VCaP (cell line): ENCODE measurements at regions not wholly inside any gene's neighbourhood (a gene's known extent, or its start where the extent isn't known, plus 50 kb on each side); places are given as distances from the start of the nearest gene placed in this dataset.

Experiments used
- H3K27ac ChIP-seq: fragments of 450-650 bp; 2 replicates; pipeline ENCODE4 v1.5.1; 2017
- CTCF ChIP-seq: fragments of 450-650 bp; conservative IDR thresholded peaks from 2 replicates; pipeline ENCODE4 v1.5.1; 2017; ENCODE audit warnings: mild to moderate bottlenecking, moderate library complexity

- no peak overlapping the region for H3K27ac ChIP-seq
- TF ChIP-seq CTCF, result no peak
These were observed 445.8 kb upstream of the JAG1 start for GRCh38 chr20:11119573-11119972.

- H3K27ac ChIP-seq, result no peak overlapping the region
- no peak for TF ChIP-seq CTCF
These were observed 446.6 kb upstream of the JAG1 start for GRCh38 chr20:11120431-11120830.

GRCh38 chr20:11124849-11125505 is 451.2 kb upstream of the JAG1 start:
- TF ChIP-seq CTCF, result no peak
- no peak overlapping the region for H3K27ac ChIP-seq

GRCh38 chr20:11128220-11128718 is 454.5 kb upstream of the JAG1 start:
- H3K27ac ChIP-seq, result no peak overlapping the region
- TF ChIP-seq CTCF, result no peak

GRCh38 chr20:11128721-11129120 is 454.9 kb upstream of the JAG1 start:
- no peak for TF ChIP-seq CTCF
- H3K27ac ChIP-seq, result no peak overlapping the region

- TF ChIP-seq CTCF, result no peak
These were observed 456.9 kb upstream of the JAG1 start for GRCh38 chr20:11130554-11131166.

GRCh38 chr20:11132819-11133415 is 459.1 kb upstream of the JAG1 start:
- TF ChIP-seq CTCF, result no peak
- H3K27ac ChIP-seq, result no peak overlapping the region

More at GRCh38 chr20:11130554-11131166, 456.9 kb upstream of the JAG1 start:
- no peak overlapping the region for H3K27ac ChIP-seq
